Upper lobe of left lung (tissue), 4 donors: ENCODE measurements at regions not wholly inside any gene's neighbourhood (a gene's known extent, or its start where the extent isn't known, plus 50 kb on each side); places are given as distances from the start of the nearest gene placed in this dataset.

Source experiments
- CTCF ChIP-seq, 6 experiments: fragments of 450-650 bp in 4 of 6; fragments of 200-600 bp in 2 of 6; sonication (generic) in 2 of 6; IDR thresholded peaks; one replicate each; pipeline ENCODE4 v1.5.1; 2016 to 2019; ENCODE audit warnings: antibody characterized with exemption in 6 of 6
- POLR2A ChIP-seq, 4 donors: fragments of 450-650 bp; IDR thresholded peaks; one replicate each; pipeline ENCODE4 v1.5.1; 2016 to 2017; ENCODE audit warnings: antibody characterized with exemption in 4 of 4, mild to moderate bottlenecking in 2 of 4
- POLR2AphosphoS5 ChIP-seq, 2 donors: sonication (generic); formaldehyde crosslinking; IDR thresholded peaks; one replicate each; pipeline ENCODE4 v1.5.1; 2017; ENCODE audit warnings: antibody characterized with exemption in 2 of 2

- TF ChIP-seq CTCF (IDR thresholded peaks at IDR 0.05) (no peak), POLR2AphosphoS5 (IDR thresholded peaks at IDR 0.05) (no peak), POLR2A (IDR thresholded peaks at IDR 0.05) (no peak)
These were observed 1370.3 kb upstream of the MIR17HG start for GRCh38 chr13:89977203-89977602.
